ENCODE measurements at regions not wholly inside any gene's neighbourhood (a gene's known extent, or its start where the extent isn't known, plus 50 kb on each side); places are given as distances from the start of the nearest gene placed in this dataset.

DNA sequence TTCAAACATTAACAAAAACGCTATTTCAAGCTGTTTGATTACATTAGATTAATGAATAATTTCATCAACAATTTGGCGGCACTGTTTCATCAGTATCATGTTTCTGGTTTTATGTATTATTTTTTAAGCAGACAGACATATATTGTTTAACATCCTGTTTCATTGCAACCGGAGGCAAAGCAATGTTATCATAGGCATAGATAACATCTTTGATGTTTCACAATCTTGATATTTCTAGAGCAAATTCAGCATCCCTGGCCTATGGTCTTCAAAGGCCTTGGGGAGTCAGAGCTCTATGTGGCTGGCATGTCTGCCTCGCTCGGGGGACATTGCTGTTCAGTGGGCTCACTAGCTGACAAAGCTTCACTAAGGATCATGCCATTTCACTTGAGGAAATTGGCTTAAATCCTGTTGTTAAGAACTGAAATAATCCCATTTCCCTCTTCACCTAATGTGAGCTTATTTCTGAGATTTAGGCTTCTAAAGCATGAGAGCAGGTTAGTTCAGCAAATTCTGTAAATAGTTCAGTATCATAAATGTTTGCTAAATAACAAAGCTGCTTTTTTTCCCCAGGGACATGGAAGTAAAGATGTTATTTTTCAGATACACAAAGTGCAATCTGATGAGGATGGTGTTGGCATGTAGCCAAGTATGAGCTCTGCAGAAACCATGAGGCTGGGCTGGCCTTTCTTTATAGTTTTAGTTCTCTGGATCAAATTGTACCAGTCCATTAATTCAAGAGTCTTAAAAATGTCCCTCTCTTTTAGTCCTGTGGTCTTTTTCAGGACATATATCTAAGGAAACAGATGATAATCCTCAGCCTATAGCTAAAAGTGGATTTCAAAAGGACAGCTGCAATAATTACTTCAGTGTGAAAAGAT lies 941.4 kb downstream of the PLOD2 start:
- Mint-ChIP-seq H3K4me3 (ENCODE audit: low read depth) (no peak overlapping the region), H3K4me1 (ENCODE audit: low read depth) (peaks cover 3% of the 10 kb centered on the region), H3K27ac (no peak overlapping the region), H3K9me3 (ENCODE audit: low read depth) (peaks cover 3% of the 10 kb centered on the region), H3K36me3 (ENCODE audit: insufficient read depth) (no peaks in the 10 kb centered on the region), H3K27me3 (no peaks in the 10 kb centered on the region)
- TF ChIP-seq, protein P1, sequence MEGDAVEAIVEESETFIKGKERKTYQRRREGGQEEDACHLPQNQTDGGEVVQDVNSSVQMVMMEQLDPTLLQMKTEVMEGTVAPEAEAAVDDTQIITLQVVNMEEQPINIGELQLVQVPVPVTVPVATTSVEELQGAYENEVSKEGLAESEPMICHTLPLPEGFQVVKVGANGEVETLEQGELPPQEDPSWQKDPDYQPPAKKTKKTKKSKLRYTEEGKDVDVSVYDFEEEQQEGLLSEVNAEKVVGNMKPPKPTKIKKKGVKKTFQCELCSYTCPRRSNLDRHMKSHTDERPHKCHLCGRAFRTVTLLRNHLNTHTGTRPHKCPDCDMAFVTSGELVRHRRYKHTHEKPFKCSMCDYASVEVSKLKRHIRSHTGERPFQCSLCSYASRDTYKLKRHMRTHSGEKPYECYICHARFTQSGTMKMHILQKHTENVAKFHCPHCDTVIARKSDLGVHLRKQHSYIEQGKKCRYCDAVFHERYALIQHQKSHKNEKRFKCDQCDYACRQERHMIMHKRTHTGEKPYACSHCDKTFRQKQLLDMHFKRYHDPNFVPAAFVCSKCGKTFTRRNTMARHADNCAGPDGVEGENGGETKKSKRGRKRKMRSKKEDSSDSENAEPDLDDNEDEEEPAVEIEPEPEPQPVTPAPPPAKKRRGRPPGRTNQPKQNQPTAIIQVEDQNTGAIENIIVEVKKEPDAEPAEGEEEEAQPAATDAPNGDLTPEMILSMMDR (IDR thresholded peaks at IDR 0.05; ENCODE audit: unreplicated experiment), result no peak
- no peak for DNase-seq (ENCODE audit: low spot score, unreplicated experiment)

GRCh38 chr3:145224886-145225285 lies 936.1 kb downstream of the PLOD2 start:
- DNase-seq (ENCODE audit: low spot score, unreplicated experiment), result no peak
- Mint-ChIP-seq H3K27ac (no peak overlapping the region), H3K36me3 (ENCODE audit: insufficient read depth) (no peaks in the 10 kb centered on the region), H3K4me1 (ENCODE audit: low read depth) (no peaks in the 10 kb centered on the region), H3K4me3 (ENCODE audit: low read depth) (no peak overlapping the region), H3K9me3 (ENCODE audit: low read depth) (no peaks in the 10 kb centered on the region), H3K27me3 (no peaks in the 10 kb centered on the region)
- TF ChIP-seq, protein P1 (IDR thresholded peaks at IDR 0.05; ENCODE audit: unreplicated experiment), result no peak

- H3K4me1 Mint-ChIP-seq (ENCODE audit: low read depth), result no peaks in the 10 kb centered on the region
- H3K27me3 Mint-ChIP-seq, result no peaks in the 10 kb centered on the region
- H3K27ac Mint-ChIP-seq, result no peak overlapping the region
- TF ChIP-seq, protein P1 (IDR thresholded peaks at IDR 0.05; ENCODE audit: unreplicated experiment), result no peak
- DNase-seq (ENCODE audit: low spot score, unreplicated experiment), result no peak
- peaks cover 14% of the 10 kb centered on the region for H3K9me3 Mint-ChIP-seq (ENCODE audit: low read depth)
- no peak overlapping the region for H3K4me3 Mint-ChIP-seq (ENCODE audit: low read depth)
- peaks cover 1% of the 10 kb centered on the region for H3K36me3 Mint-ChIP-seq (ENCODE audit: insufficient read depth)
Measured at GRCh38 chr3:145243875-145244274, 917.1 kb downstream of the PLOD2 start.

DNA sequence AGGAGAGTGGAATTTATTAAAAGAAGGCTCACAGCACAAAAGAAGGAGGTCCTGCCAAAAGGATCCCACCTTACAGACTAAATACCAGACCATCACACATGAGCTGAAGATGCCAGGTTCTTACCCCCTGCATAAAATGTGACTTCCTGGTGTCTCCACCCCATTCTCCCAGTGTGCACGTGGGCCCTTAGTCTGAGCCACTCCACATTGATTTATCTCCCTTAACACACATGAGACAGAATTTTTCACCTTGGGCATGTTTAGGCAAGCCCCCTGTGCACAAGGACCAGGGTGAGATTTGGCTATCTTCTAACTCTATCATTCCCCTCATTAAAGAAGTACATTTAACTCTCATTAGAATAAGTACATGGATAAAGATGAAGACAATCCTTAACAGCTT lies 916.7 kb downstream of the PLOD2 start:
- H3K27me3 Mint-ChIP-seq, result no peaks in the 10 kb centered on the region
- H3K4me3 Mint-ChIP-seq (ENCODE audit: low read depth), result no peak overlapping the region
- TF ChIP-seq, protein P1 (IDR thresholded peaks at IDR 0.05; ENCODE audit: unreplicated experiment), result no peak
- no peak overlapping the region for H3K27ac Mint-ChIP-seq
- no peaks in the 10 kb centered on the region for H3K4me1 Mint-ChIP-seq (ENCODE audit: low read depth)
- H3K9me3 Mint-ChIP-seq (ENCODE audit: low read depth), result peaks cover 18% of the 10 kb centered on the region
- H3K36me3 Mint-ChIP-seq (ENCODE audit: insufficient read depth), result peaks cover 1% of the 10 kb centered on the region
- DNase-seq (ENCODE audit: low spot score, unreplicated experiment), result no peak

GRCh38 chr3:145246291-145246690 lies 914.7 kb downstream of the PLOD2 start:
- no peaks in the 10 kb centered on the region for H3K4me1 Mint-ChIP-seq (ENCODE audit: low read depth)

More at GRCh38 chr3:145246291-145246690, 914.7 kb downstream of the PLOD2 start:
- Mint-ChIP-seq H3K27ac (no peak overlapping the region), H3K36me3 (ENCODE audit: insufficient read depth) (peaks cover 1% of the 10 kb centered on the region), H3K27me3 (no peaks in the 10 kb centered on the region), H3K9me3 (ENCODE audit: low read depth) (peaks cover 22% of the 10 kb centered on the region), H3K4me3 (ENCODE audit: low read depth) (no peak overlapping the region)
- TF ChIP-seq, protein P1 (IDR thresholded peaks at IDR 0.05; ENCODE audit: unreplicated experiment), result no peak
- no peak for DNase-seq (ENCODE audit: low spot score, unreplicated experiment)

All from progenitor cell of endocrine pancreas (in vitro differentiated cells).